GM21619 (cell line): ENCODE measurements at regions not wholly inside any gene's neighbourhood (a gene's known extent, or its start where the extent isn't known, plus 50 kb on each side); places are given as distances from the start of the nearest gene placed in this dataset.
"Not testable (repeated sequence)": the region's sequence is repeated elsewhere in the genome, so short reads cannot be mapped to it uniquely, and the experiment has no call there.

Experiments used
- ATAC-seq: cut with Tn5 transposase; IDR thresholded peaks from one replicate; pipeline ENCODE4 v1.9.1; 2021; ENCODE audit not compliant: unreplicated experiment

- ATAC-seq: not testable (repeated sequence)
These were observed 56.2 kb upstream of the TFPI start for GRCh38 chr2:187610450-187610849.

DNA sequence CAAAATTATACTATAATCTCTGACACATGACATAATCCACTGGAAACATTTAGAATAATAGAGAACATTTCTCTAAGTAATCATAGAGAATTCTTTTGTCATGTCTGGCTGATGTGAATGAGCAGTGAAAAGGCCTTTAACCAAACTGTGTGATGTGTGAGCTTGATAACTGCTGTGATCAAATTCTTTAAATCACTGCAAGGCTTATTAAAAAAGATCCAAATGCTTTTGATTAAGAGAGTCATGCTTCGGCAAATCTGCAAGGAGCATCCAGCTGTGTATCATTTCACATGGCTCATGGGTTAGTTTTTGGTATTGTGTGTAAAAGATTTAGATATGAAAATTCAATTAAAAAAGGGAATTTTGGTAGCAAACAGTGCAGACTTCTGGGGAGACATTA lies 58.6 kb upstream of the TFPI start:
- no peak for ATAC-seq

- no peak for ATAC-seq
These were observed 60.5 kb upstream of the TFPI start for GRCh38 chr2:187614756-187615155.

DNA sequence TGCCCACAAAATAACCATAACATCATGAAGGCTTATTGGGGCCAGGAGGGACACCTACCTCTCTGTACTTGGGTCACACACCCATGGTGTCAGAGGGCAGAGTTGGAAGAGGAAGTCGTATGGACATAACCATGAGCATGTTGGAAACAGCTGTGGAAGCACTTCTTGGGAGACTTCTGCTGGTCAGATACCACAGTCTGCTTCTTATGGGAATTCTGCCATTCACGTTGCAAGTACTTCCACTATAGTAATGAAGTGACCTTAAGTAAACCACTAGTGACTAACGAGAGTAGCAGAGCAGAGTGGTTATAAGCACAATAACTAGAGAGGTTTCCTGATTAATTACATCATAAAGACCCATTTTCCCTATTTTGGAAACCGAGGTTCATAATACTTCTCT lies 61.1 kb upstream of the TFPI start:
- no peak for ATAC-seq

DNA sequence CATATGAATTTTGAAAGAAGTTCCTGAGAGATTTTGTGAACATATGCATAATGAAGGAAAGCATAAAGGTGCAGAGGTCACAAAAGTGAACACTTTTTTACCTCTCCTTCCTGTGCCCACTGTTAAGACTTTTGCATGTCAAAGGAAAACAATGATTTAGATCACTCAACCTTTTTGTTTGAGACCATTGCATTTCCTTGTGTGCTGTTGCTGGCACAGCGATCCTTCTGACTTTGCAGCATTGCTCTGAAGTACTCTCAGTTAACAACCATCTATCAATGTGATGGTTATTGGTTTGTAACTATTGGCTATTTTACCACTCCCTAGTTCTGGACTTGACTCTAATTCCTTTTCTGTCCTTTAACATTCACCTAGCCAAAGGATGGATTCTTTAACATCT lies 61.7 kb upstream of the TFPI start:
- no peak for ATAC-seq

DNA sequence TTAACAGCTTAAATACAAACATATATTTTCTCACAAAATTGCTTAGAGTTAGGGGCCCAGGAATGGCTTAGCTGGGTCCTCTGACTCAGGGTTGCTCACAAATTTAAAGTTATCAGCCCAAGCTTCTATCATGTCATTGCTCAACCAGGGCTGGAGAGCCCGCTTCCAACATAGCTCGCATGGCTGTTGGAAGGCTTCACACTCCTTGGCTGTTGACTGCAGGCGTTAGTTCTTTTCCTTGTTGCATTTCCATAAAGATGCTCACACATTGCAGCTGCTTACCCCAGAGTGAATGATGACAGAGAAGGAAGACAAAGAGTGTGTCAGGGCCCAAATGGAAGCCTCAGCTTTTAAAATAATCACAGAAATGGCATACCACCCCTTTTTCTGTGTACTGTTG lies 62.9 kb upstream of the TFPI start:
- ATAC-seq: no peak

DNA sequence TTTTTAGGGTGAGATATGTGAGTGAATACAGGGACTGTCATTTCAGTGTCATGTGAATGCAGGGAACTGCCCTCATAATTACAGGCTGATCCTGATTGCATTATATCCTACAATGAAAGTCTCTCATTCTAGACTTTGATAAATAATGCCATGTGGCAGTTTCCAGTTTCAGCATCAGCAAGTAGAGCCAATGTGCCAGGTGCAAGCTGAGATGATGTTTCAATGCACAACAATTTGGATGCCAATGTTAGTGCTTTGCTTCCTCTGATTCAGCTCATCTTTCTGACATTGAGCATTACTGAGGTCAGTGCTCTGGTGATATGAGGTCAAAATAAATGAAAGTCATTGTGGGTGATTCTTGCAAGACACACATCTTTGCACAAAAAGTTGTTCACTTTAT lies 63.7 kb upstream of the TFPI start:
- no peak for ATAC-seq

DNA sequence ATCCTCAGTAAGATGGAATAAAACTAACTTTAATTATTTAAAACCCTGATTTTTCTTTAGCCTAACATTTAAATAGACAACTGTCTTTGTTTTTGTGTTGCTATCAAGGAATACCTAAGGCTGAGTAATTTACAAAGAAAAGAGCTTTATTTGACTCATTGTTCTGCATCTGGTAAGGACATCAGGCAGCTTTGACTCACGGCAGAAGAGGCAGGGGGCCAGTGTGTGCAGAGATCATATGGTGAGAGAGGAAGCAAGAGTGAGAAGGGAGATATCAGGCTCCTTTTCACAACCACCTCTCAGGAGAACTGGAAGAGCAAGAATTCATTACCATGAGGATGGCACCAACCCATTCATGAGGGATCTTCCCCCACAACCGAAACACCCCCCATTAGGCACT lies 64.6 kb upstream of the TFPI start:
- ATAC-seq: no peak

DNA sequence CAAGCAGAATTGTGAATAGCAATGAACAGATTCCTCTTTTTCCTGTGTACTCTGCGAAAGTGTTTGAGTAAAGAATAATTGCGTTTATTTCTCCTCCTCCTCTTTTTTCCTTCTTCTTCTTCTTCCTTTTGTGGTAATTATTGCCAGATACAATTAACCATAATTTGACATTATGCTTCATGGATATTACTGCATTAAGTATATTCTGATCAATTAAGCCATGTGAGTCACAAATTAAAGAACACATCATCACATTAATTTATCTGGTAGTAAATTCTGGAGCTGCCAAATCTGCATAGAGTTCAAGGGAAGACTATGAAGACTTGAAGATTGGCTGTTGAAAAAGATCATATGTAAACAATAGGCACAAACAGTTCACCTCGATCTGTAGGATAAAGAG lies 72.9 kb upstream of the TFPI start:
- no peak for ATAC-seq

DNA sequence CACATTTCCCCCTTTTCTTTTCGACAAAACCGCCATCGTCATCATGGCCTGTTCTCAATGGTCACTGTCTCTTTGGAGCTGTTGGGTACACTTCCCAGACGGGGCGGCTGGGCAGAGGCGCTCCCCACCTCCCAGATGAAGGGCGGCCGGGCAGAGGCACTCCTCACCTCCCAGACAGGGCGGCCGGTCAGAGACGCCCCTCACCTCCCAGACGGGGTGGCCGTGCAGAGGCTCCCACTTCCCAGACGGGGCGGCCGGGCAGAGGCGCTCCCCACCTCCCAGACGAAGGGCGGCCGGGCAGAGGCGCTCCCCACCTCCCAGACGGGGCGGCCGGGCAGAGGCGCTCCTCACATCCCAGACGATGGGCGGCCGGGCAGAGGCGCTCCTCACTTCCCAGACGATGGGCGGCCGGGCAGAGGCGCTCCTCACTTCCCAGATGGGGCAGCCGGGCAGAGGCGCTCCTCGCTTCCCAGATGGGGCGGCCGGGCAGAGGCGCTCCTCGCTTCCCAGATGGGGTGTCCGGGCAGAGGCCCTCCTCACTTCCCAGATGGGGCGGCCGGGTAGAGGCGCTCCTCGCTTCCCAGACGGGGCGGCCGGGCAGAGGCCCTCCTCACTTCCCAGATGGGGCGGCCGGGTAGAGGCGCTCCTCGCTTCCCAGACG lies 82.6 kb upstream of the TFPI start:
- ATAC-seq: not testable (repeated sequence)

- not testable (repeated sequence) for ATAC-seq
These were observed 83.1 kb upstream of the TFPI start for GRCh38 chr2:187637392-187637740.

DNA sequence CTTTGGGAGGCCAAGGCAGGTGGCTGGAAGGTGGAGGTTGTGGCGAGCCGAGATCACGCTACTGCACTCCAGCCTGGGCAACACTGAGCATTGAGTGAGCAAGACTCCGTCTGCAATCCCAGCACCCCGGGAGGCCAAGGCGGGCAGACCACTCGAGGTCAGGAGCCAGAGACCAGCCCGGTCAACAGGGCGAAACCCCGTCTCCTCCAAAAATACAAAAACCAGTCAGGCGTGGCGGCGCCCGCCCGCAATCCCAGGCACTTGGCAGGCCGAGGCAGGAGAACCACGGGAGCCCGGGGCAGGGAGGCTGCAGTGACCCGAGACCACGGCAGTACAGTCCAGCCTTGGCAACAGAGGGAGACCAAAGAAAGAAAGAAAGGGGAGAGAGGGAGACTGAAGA lies 83.5 kb upstream of the TFPI start:
- not testable (repeated sequence) for ATAC-seq

- ATAC-seq: no peak
These were observed 84.6 kb upstream of the TFPI start for GRCh38 chr2:187638840-187639239.

- ATAC-seq: no peak
These were observed 86.8 kb upstream of the TFPI start for GRCh38 chr2:187640926-187641510.

GRCh38 chr2:187642498-187642897 lies 88.3 kb upstream of the TFPI start:
- ATAC-seq: no peak

- ATAC-seq: no peak
These were observed 90.3 kb upstream of the TFPI start for GRCh38 chr2:187644486-187644885.

DNA sequence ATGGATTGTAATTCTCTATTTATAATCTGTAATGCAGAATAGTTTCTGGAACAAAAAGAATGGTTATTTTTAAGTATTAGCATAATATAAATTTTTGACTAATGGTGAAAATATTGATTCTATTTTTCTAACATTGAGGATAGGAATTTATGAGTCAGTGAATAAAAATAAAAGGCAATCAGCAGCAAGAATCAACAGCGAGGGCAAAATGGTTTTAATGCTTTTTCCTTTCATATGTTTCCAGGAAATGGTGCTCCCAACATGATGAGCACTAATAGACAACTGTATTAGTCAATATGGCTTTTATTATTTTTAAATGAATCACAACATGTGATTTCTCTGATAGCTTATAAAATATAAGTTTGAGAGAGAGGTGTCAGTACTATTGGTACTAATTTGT lies 90.7 kb upstream of the TFPI start:
- no peak for ATAC-seq

GRCh38 chr2:187646556-187646955 lies 92.3 kb upstream of the TFPI start:
- no peak for ATAC-seq

- no peak for ATAC-seq
These were observed 100.3 kb upstream of the TFPI start for GRCh38 chr2:187654535-187654934.

GRCh38 chr2:187655001-187655400 lies 100.8 kb upstream of the TFPI start:
- ATAC-seq: no peak

- ATAC-seq: no peak
These were observed 101.9 kb upstream of the TFPI start for GRCh38 chr2:187656123-187656522.

GRCh38 chr2:187658952-187659525 lies 104.8 kb upstream of the TFPI start:
- ATAC-seq: no peak

DNA sequence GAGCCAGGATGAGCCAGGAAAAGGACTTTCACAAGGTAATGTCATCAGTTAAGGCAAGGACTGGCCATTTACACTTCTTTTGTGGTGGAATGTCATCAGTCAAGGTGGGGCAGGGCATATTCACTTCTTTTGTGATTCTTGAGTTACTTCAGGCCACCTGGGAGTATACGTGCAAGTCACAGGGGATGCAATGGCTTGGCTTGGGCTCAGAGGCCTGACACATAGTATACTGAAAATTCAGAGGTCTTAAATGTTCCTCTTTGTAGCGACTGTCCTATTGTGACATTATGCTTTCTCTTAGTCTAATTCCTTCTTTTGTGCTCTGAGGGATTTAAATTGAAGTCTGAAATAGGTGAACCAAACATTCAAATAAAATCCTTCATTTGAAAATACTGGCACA lies 121.8 kb upstream of the TFPI start:
- ATAC-seq: not testable (repeated sequence)
